ENCODE measurements at regions not wholly inside any gene's neighbourhood (a gene's known extent, or its start where the extent isn't known, plus 50 kb on each side); places are given as distances from the start of the nearest gene placed in this dataset.

GRCh38 chr1:104408268-104408667 is 658.6 kb downstream of the AMY1C start (continued):
- TF ChIP-seq WRNIP1 (IDR thresholded peaks at IDR 0.05; ENCODE audit: borderline replicate concordance, low read depth, low read length): no peak
- no peak for TF ChIP-seq SRF (IDR thresholded peaks at IDR 0.05; ENCODE audit: low read depth in 2 of 2, low read length in 2 of 2)
- no peak for TF ChIP-seq NFXL1 (IDR thresholded peaks at IDR 0.05; ENCODE audit: borderline replicate concordance)

- ChIA-PET SMC1A (ENCODE audit: uncharacterized antibody, unreplicated experiment) (interaction anchor here (1.7 kb wide), 1 partner anchor 13 kb away, joined by 5 read pairs; no protein-coding TSS in a partner anchor), CTCF (no interaction called here), POLR2A (no interaction called here), RAD21 (ENCODE audit: unreplicated experiment) (no interaction called here)
- TF ChIP-seq FOXM1 (IDR thresholded peaks at IDR 0.05; ENCODE audit: low read depth, low read length) (no peak), CREM (IDR thresholded peaks at IDR 0.05; ENCODE audit: low read depth) (no peak), BRCA1 (IDR thresholded peaks at IDR 0.05; ENCODE audit: low read depth, low read length) (no peak), USF2 (IDR thresholded peaks at IDR 0.05; ENCODE audit: borderline replicate concordance, low read depth, low read length) (no peak), NR2F1 (conservative IDR thresholded peaks at IDR 0.05) (no peak), ELK1 (IDR thresholded peaks at IDR 0.05; ENCODE audit: low read depth, low read length) (no peak), FOS (IDR thresholded peaks at IDR 0.05; ENCODE audit: borderline replicate concordance, extremely low read depth, insufficient read length) (no peak)
- in situ Hi-C loops (cut with MboI): no loop called here
- no peak overlapping the region for H2AFZ ChIP-seq (ENCODE audit: control insufficient read depth, low read depth, low read length)
- no peaks in the 10 kb centered on the region for H3K79me2 ChIP-seq (ENCODE audit: control insufficient read depth, insufficient read depth, low read length)
- H3K4me2 ChIP-seq (ENCODE audit: control insufficient read depth, insufficient read depth): no peak overlapping the region
- no TSS peak for BruUV-seq (replicated peaks)
- 71% methylated on average over 4 of the region's 4 CpGs for WGBS (ENCODE audit: insufficient coverage, insufficient replicate concordance, low lambda C conversion rate, missing lambda C conversion rate)
- no peaks in the 10 kb centered on the region for H3K4me1 ChIP-seq (ENCODE audit: control insufficient read depth, insufficient read depth, low read length)
- no peak for DNase-seq (ENCODE audit: low read depth, low spot score)
- no peaks in the 10 kb centered on the region for H3K36me3 ChIP-seq (ENCODE audit: control insufficient read depth in 2 of 2, insufficient read depth in 2 of 2, low read length in 1 of 2)
- H3K27me3 ChIP-seq (replicated peaks in 1 of 2; ENCODE audit: control insufficient read depth in 2 of 2, insufficient read depth in 2 of 2, low read length in 1 of 2): no peaks in the 10 kb centered on the region
- H3K4me3 ChIP-seq: no peak overlapping the region
- intact Hi-C loops (cut with micrococcal nuclease; ENCODE audit: unreplicated experiment): no loop called here
- H3K27ac ChIP-seq (ENCODE audit: control insufficient read depth, insufficient read depth): no peak overlapping the region
- ATAC-seq: no peak
- no peak overlapping the region for H3K9ac ChIP-seq (ENCODE audit: control insufficient read depth, insufficient read depth, low read length)
- H3K9me3 ChIP-seq (replicated peaks; ENCODE audit: control insufficient read depth, insufficient read depth, low read length): no peaks in the 10 kb centered on the region
- FAIRE-seq: no peak
- H4K20me1 ChIP-seq (ENCODE audit: control insufficient read depth, insufficient read depth): no peaks in the 10 kb centered on the region
Measured at GRCh38 chr1:104435255-104435654, 685.6 kb downstream of the AMY1C start.

Data from GM12878 (cell line).